Endodermal cell (in vitro differentiated cells): ENCODE measurements at regions not wholly inside any gene's neighbourhood (a gene's known extent, or its start where the extent isn't known, plus 50 kb on each side); places are given as distances from the start of the nearest gene placed in this dataset.
A peak's percentile ranks its signal among the peaks of the same experiment; 100 is the strongest.
"Not testable (repeated sequence)": the region's sequence is repeated elsewhere in the genome, so short reads cannot be mapped to it uniquely, and the experiment has no call there.

Experiments
- DNase-seq: peaks from one replicate; pipeline ENCODE4 v3.0.0-alpha.2; 2017
- H3K27ac ChIP-seq: 2 replicates; pipeline ENCODE4 v1.5.1; 2013; ENCODE audit warnings: mild to moderate bottlenecking, low read depth, low read length, moderate library complexity
- H3K27me3 ChIP-seq: 2 replicates; pipeline ENCODE4 v1.6.1; 2013; ENCODE audit warnings: mild to moderate bottlenecking, low read length, moderate library complexity; ENCODE audit not compliant: insufficient read depth, control insufficient read depth, poor library complexity, severe bottlenecking
- H3K36me3 ChIP-seq: 2 replicates; pipeline ENCODE4 v1.7.0; 2013; ENCODE audit warnings: mild to moderate bottlenecking, low read length, moderate library complexity; ENCODE audit not compliant: control insufficient read depth, insufficient read depth
- H3K4me1 ChIP-seq: one replicate; pipeline ENCODE4 v1.7.0; 2013; ENCODE audit warnings: low read length; ENCODE audit not compliant: control insufficient read depth, insufficient read depth
- H3K4me3 ChIP-seq: 2 replicates; pipeline ENCODE4 v1.5.1; 2013; ENCODE audit warnings: mild to moderate bottlenecking, low read length, moderate library complexity
- H3K9ac ChIP-seq: 2 replicates; pipeline ENCODE4 v1.6.1; 2013; ENCODE audit warnings: mild to moderate bottlenecking, low read length, moderate library complexity; ENCODE audit not compliant: poor library complexity, severe bottlenecking; ENCODE audit errors: extremely low read depth
- H3K9me3 ChIP-seq: 2 replicates; pipeline ENCODE4 v1.6.1; 2013; ENCODE audit warnings: mild to moderate bottlenecking, low read length, moderate library complexity; ENCODE audit not compliant: control insufficient read depth
- H3K27ac Mint-ChIP-seq: 2 replicates; pipeline ENCODE4 v1.8.0; 2020; ENCODE audit warnings: mixed read lengths
- H3K27me3 Mint-ChIP-seq: 2 replicates; pipeline ENCODE4 v1.8.0; 2021; ENCODE audit warnings: mild to moderate bottlenecking, mixed read lengths; ENCODE audit not compliant: insufficient read depth
- H3K36me3 Mint-ChIP-seq: 2 replicates; pipeline ENCODE4 v1.8.0; 2020; ENCODE audit warnings: low read depth, mixed read lengths
- H3K4me1 Mint-ChIP-seq: 2 replicates; pipeline ENCODE4 v1.8.0; 2020; ENCODE audit warnings: mixed read lengths
- H3K4me3 Mint-ChIP-seq: 2 replicates; pipeline ENCODE4 v1.8.0; 2020; ENCODE audit warnings: mild to moderate bottlenecking, moderate library complexity, mixed read lengths
- H3K9me3 Mint-ChIP-seq: 2 replicates; pipeline ENCODE4 v1.8.0; 2020; ENCODE audit warnings: mild to moderate bottlenecking, mixed read lengths
- WGBS, 2 experiments: methylation state at CpG; one replicate each; pipeline versions ENCODE4 v1.1.5 to v1.1.7; 2013; ENCODE audit warnings: missing lambda C conversion rate in 2 of 2, mixed read lengths in 1 of 2; ENCODE audit not compliant: insufficient coverage in 1 of 2, insufficient read length in 1 of 2; 5-methylcytosine and 5-hydroxymethylcytosine counted together
- TF ChIP-seq, protein P1 (sequence below): fragments of 200-600 bp; sonication (generic); conservative IDR thresholded peaks from 2 replicates; pipeline ENCODE4 v1.5.0; 2021; ENCODE audit warnings: antibody characterized with exemption, mild to moderate bottlenecking

DNA sequence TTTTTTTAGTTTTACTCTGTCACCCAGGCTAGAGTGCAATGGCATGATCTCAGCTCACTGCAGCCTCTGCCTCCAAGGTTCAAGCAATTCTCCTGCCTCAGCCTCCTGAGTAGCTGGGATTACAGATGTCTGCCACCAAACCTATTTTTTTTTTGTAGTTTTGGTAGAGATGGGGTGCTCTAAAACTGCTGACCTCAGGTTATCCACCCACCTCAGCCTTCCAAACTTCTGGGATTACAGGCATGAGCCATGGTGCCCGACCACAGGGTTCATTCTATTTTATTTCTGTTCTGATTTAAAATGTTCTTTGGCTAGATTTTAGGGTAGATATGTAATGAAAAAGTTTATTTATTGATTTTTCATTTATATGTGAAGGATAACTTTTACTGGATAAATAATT is 1062.8 kb upstream of the NOVA1 start:
- H3K9ac ChIP-seq, result no peak overlapping the region
- H3K27me3 ChIP-seq, result no peaks in the 10 kb centered on the region
- peaks cover 35% of the 10 kb centered on the region for H3K9me3 ChIP-seq
- no peaks in the 10 kb centered on the region for H3K36me3 ChIP-seq
- H3K27me3 Mint-ChIP-seq, result no peaks in the 10 kb centered on the region
- no peaks in the 10 kb centered on the region for H3K4me1 Mint-ChIP-seq
- no peak overlapping the region for H3K4me3 Mint-ChIP-seq
- H3K9me3 Mint-ChIP-seq, result peaks cover 48% of the 10 kb centered on the region
- H3K4me1 ChIP-seq, result no peaks in the 10 kb centered on the region
- no peak overlapping the region for H3K27ac ChIP-seq
- H3K4me3 ChIP-seq, result no peak overlapping the region
- WGBS, 2 experiments, result 100% methylated on average over 1 of the region's 1 CpG; no CpG with 5 or more reads in 1 of the 2 experiments
- TF ChIP-seq, protein P1, sequence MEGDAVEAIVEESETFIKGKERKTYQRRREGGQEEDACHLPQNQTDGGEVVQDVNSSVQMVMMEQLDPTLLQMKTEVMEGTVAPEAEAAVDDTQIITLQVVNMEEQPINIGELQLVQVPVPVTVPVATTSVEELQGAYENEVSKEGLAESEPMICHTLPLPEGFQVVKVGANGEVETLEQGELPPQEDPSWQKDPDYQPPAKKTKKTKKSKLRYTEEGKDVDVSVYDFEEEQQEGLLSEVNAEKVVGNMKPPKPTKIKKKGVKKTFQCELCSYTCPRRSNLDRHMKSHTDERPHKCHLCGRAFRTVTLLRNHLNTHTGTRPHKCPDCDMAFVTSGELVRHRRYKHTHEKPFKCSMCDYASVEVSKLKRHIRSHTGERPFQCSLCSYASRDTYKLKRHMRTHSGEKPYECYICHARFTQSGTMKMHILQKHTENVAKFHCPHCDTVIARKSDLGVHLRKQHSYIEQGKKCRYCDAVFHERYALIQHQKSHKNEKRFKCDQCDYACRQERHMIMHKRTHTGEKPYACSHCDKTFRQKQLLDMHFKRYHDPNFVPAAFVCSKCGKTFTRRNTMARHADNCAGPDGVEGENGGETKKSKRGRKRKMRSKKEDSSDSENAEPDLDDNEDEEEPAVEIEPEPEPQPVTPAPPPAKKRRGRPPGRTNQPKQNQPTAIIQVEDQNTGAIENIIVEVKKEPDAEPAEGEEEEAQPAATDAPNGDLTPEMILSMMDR, result no peak
- H3K36me3 Mint-ChIP-seq, result peaks cover 28% of the 10 kb centered on the region
- no peak for DNase-seq
- no peak overlapping the region for H3K27ac Mint-ChIP-seq

GRCh38 chr14:27668531-27668930 is 1070.7 kb upstream of the NOVA1 start:
- no peaks in the 10 kb centered on the region for H3K36me3 ChIP-seq
- Mint-ChIP-seq H3K9me3 (peaks cover 29% of the 10 kb centered on the region), H3K36me3 (peaks cover 22% of the 10 kb centered on the region), H3K4me1 (peaks cover 11% of the 10 kb centered on the region), H3K4me3 (no peak overlapping the region), H3K27ac (no peak overlapping the region), H3K27me3 (no peaks in the 10 kb centered on the region)
- no peak overlapping the region for H3K9ac ChIP-seq
- H3K27ac ChIP-seq, result no peak overlapping the region
- H3K9me3 ChIP-seq, result peaks cover 7% of the 10 kb centered on the region
- no peak for DNase-seq
- no peaks in the 10 kb centered on the region for H3K4me1 ChIP-seq
- no peaks in the 10 kb centered on the region for H3K27me3 ChIP-seq
- TF ChIP-seq, protein P1, result no peak
- no peak overlapping the region for H3K4me3 ChIP-seq

GRCh38 chr14:27672047-27672446 is 1074.2 kb upstream of the NOVA1 start:
- no peak overlapping the region for H3K9ac ChIP-seq
- 77 to 80% methylated on average over 3 of the region's 3 CpGs for WGBS, 2 experiments

GRCh38 chr14:27672811-27673737 is 1075.2 kb upstream of the NOVA1 start:
- Mint-ChIP-seq H3K4me1 (peaks cover 11% of the 10 kb centered on the region), H3K4me3 (peak overlapping the region; percentile 72), H3K9me3 (peaks cover 26% of the 10 kb centered on the region), H3K36me3 (peaks cover 10% of the 10 kb centered on the region), H3K27ac (peak overlapping the region; percentile 99)
- H3K4me3 ChIP-seq, result peak overlapping the region; percentile 73
- 71 to 93% methylated on average over 6 to 26 of the region's 30 CpGs for WGBS, 2 experiments
- peak; percentile 73 for DNase-seq
- H3K9ac ChIP-seq, result peak overlapping the region; percentile 32
- not testable (repeated sequence) for H3K27ac ChIP-seq, H3K27me3 ChIP-seq, H3K27me3 Mint-ChIP-seq, H3K36me3 ChIP-seq, H3K4me1 ChIP-seq, H3K9me3 ChIP-seq

More at GRCh38 chr14:27672047-27672446, 1074.2 kb upstream of the NOVA1 start:
- Mint-ChIP-seq H3K9me3 (peaks cover 26% of the 10 kb centered on the region), H3K27ac (no peak overlapping the region), H3K36me3 (peaks cover 10% of the 10 kb centered on the region), H3K4me1 (peaks cover 11% of the 10 kb centered on the region), H3K27me3 (peaks cover 3% of the 10 kb centered on the region), H3K4me3 (peak overlapping the region; percentile 72)
- no peak for DNase-seq
- H3K4me1 ChIP-seq, result no peaks in the 10 kb centered on the region
- H3K4me3 ChIP-seq, result peak overlapping the region; percentile 73
- no peaks in the 10 kb centered on the region for H3K36me3 ChIP-seq
- TF ChIP-seq, protein P1, result peak; percentile 64
- H3K27ac ChIP-seq, result no peak overlapping the region
- no peaks in the 10 kb centered on the region for H3K9me3 ChIP-seq
- H3K27me3 ChIP-seq, result no peaks in the 10 kb centered on the region
